ENCODE measurements at regions not wholly inside any gene's neighbourhood (a gene's known extent, or its start where the extent isn't known, plus 50 kb on each side); places are given as distances from the start of the nearest gene placed in this dataset.

GRCh38 chr12:124094188-124094587 is 121.2 kb downstream of the ZNF664 start:
- Histone ChIP-seq H3K4me3 (ENCODE audit: low read length) (no peak overlapping the region), H3K4me2 (ENCODE audit: low read length) (no peak overlapping the region), H3K79me2 (replicated peaks; ENCODE audit: insufficient read depth, low read length) (no peaks in the 10 kb centered on the region), H3K9me2 (ENCODE audit: insufficient read depth, low read length) (no peaks in the 10 kb centered on the region), H3F3A (ENCODE audit: insufficient read depth, low read length, poor library complexity, severe bottlenecking) (no peaks in the 10 kb centered on the region), H3K9me3 (ENCODE audit: low read length) (no peaks in the 10 kb centered on the region), H3K9ac (ENCODE audit: low read length) (no peak overlapping the region), H2AFZ (ENCODE audit: low read depth, low read length) (no peak overlapping the region), H3K27me3 (ENCODE audit: insufficient read depth, low read depth, low read length) (no peaks in the 10 kb centered on the region), H3K27ac (ENCODE audit: low read length) (no peak overlapping the region), H4K20me1 (ENCODE audit: insufficient read depth) (no peaks in the 10 kb centered on the region), H3K36me3 (ENCODE audit: insufficient read depth, low read length) (no peaks in the 10 kb centered on the region)
- no peak for TF ChIP-seq TAF1 (IDR thresholded peaks at IDR 0.05; ENCODE audit: low read depth)
- TF ChIP-seq REST (IDR thresholded peaks at IDR 0.05; ENCODE audit: borderline replicate concordance), result no peak
- TF ChIP-seq EP300 (conservative IDR thresholded peaks at IDR 0.05; ENCODE audit: poor library complexity, severe bottlenecking), result no peak
- no peak for TF ChIP-seq SMC3 (conservative IDR thresholded peaks at IDR 0.05; ENCODE audit: poor library complexity)
- TF ChIP-seq MXI1 (conservative IDR thresholded peaks at IDR 0.05; ENCODE audit: poor library complexity, severe bottlenecking), result no peak
- TF ChIP-seq RAD21 (conservative IDR thresholded peaks at IDR 0.05), result no peak
- TF ChIP-seq EZH2 (IDR thresholded peaks at IDR 0.05; ENCODE audit: borderline replicate concordance, insufficient read depth, low read length, poor library complexity, severe bottlenecking), result no peak
- no peak for TF ChIP-seq POLR2AphosphoS5 (IDR thresholded peaks at IDR 0.05)
- TF ChIP-seq, protein P1, sequence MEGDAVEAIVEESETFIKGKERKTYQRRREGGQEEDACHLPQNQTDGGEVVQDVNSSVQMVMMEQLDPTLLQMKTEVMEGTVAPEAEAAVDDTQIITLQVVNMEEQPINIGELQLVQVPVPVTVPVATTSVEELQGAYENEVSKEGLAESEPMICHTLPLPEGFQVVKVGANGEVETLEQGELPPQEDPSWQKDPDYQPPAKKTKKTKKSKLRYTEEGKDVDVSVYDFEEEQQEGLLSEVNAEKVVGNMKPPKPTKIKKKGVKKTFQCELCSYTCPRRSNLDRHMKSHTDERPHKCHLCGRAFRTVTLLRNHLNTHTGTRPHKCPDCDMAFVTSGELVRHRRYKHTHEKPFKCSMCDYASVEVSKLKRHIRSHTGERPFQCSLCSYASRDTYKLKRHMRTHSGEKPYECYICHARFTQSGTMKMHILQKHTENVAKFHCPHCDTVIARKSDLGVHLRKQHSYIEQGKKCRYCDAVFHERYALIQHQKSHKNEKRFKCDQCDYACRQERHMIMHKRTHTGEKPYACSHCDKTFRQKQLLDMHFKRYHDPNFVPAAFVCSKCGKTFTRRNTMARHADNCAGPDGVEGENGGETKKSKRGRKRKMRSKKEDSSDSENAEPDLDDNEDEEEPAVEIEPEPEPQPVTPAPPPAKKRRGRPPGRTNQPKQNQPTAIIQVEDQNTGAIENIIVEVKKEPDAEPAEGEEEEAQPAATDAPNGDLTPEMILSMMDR (IDR thresholded peaks at IDR 0.05; ENCODE audit: poor library complexity, severe bottlenecking), result no peak

DNA sequence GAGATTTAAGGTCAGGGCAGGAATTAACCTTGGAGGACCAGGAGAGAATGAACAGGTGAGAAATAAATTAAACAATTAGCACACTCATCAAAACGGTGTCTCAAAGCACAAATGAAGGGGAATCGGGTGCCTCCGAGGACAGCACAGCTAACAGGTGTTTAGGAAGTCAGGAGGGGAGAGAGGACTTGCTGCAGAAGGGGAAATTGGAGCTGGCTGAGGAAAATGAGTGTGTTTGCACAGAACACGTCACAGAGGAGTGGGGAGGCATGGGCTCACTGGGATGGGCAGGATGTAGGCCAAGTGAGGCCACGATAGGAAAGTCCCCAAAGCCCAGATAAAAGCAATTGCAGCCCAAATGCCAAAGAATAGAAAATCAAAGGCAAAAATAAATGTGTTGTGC is 121.7 kb downstream of the ZNF664 start:
- TF ChIP-seq MXI1 (conservative IDR thresholded peaks at IDR 0.05; ENCODE audit: poor library complexity, severe bottlenecking) (no peak), POLR2AphosphoS5 (IDR thresholded peaks at IDR 0.05) (no peak), EZH2 (IDR thresholded peaks at IDR 0.05; ENCODE audit: borderline replicate concordance, insufficient read depth, low read length, poor library complexity, severe bottlenecking) (no peak), EP300 (conservative IDR thresholded peaks at IDR 0.05; ENCODE audit: poor library complexity, severe bottlenecking) (no peak), SMC3 (conservative IDR thresholded peaks at IDR 0.05; ENCODE audit: poor library complexity) (no peak), RAD21 (conservative IDR thresholded peaks at IDR 0.05) (no peak), TAF1 (IDR thresholded peaks at IDR 0.05; ENCODE audit: low read depth) (no peak), REST (IDR thresholded peaks at IDR 0.05; ENCODE audit: borderline replicate concordance) (no peak)
- TF ChIP-seq, protein P1 (IDR thresholded peaks at IDR 0.05; ENCODE audit: poor library complexity, severe bottlenecking), result no peak
- no peak overlapping the region for H3K27ac ChIP-seq (ENCODE audit: low read length)
- H3F3A ChIP-seq (ENCODE audit: insufficient read depth, low read length, poor library complexity, severe bottlenecking), result no peaks in the 10 kb centered on the region
- no peak overlapping the region for H3K4me2 ChIP-seq (ENCODE audit: low read length)
- H3K4me3 ChIP-seq (ENCODE audit: low read length), result no peak overlapping the region
- H3K9ac ChIP-seq (ENCODE audit: low read length), result no peak overlapping the region
- no peaks in the 10 kb centered on the region for H3K9me2 ChIP-seq (ENCODE audit: insufficient read depth, low read length)
- H3K27me3 ChIP-seq (ENCODE audit: insufficient read depth, low read depth, low read length), result no peaks in the 10 kb centered on the region
- no peak overlapping the region for H2AFZ ChIP-seq (ENCODE audit: low read depth, low read length)
- H4K20me1 ChIP-seq (ENCODE audit: insufficient read depth), result no peaks in the 10 kb centered on the region
- H3K79me2 ChIP-seq (replicated peaks; ENCODE audit: insufficient read depth, low read length), result no peaks in the 10 kb centered on the region
- H3K36me3 ChIP-seq (ENCODE audit: insufficient read depth, low read length), result no peaks in the 10 kb centered on the region
- H3K9me3 ChIP-seq (ENCODE audit: low read length), result no peaks in the 10 kb centered on the region

Data from neural cell (in vitro differentiated cells).